Spleen (tissue), 7 donors: ENCODE measurements at regions not wholly inside any gene's neighbourhood (a gene's known extent, or its start where the extent isn't known, plus 50 kb on each side); places are given as distances from the start of the nearest gene placed in this dataset.

Source experiments
- POLR2A ChIP-seq, 3 donors: fragments of 450-650 bp; IDR thresholded peaks; one replicate each; pipeline ENCODE4 v1.5.1; 2017; ENCODE audit warnings: antibody characterized with exemption in 3 of 3, mild to moderate bottlenecking in 1 of 3
- TF ChIP-seq, protein P1 (sequence below), 11 experiments: fragments of 200-600 bp in 7 of 11; fragments of 450-650 bp in 4 of 11; sonication (generic) in 4 of 11; IDR thresholded peaks in 8 of 11; conservative IDR thresholded peaks in 3 of 11; 1 replicate in 7 of 11; 2 replicates in 4 of 11; pipeline versions ENCODE4 v1.4.0 to v1.8.0; 2016 to 2021; ENCODE audit warnings: antibody characterized with exemption in 11 of 11, inconsistent platforms in 4 of 11, mild to moderate bottlenecking in 1 of 11
- donor health status: DM: no; HTN: no; CAD: no; lungs with moderate emphysema.
- donor health status: DM: no; HTN: no; CAD: no.
- donor health status: DM: no; HTN: no; CAD: no.

DNA sequence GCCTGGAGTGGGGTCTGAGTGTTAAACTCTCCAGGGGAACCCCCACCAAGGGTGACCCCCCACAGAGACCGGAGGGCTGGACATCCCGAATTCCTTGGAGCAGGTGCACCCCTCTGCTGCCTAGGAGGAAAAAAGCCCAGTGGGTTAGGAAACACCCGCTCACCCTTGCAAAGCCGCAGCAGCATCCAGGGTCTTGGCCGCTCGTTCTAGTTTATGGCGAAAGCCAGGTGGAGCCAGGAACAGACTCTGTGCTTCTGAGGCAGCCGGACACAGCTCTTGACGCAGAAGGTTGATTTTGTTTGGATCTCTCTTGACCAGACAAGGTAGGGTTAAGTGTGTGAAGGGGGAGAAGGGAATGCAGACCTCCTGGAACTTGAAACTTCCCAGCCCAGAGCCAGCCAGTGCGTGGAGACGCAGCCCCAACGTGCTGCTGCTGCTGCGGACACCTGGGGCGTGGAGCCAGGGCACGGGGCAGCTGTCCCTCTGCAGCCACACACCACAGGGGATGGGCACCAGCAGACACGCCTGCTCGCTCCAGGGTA lies 154.5 kb downstream of the LAT start:
- TF ChIP-seq, protein P1, sequence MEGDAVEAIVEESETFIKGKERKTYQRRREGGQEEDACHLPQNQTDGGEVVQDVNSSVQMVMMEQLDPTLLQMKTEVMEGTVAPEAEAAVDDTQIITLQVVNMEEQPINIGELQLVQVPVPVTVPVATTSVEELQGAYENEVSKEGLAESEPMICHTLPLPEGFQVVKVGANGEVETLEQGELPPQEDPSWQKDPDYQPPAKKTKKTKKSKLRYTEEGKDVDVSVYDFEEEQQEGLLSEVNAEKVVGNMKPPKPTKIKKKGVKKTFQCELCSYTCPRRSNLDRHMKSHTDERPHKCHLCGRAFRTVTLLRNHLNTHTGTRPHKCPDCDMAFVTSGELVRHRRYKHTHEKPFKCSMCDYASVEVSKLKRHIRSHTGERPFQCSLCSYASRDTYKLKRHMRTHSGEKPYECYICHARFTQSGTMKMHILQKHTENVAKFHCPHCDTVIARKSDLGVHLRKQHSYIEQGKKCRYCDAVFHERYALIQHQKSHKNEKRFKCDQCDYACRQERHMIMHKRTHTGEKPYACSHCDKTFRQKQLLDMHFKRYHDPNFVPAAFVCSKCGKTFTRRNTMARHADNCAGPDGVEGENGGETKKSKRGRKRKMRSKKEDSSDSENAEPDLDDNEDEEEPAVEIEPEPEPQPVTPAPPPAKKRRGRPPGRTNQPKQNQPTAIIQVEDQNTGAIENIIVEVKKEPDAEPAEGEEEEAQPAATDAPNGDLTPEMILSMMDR (IDR thresholded peaks at IDR 0.05 in 8 of 11, conservative IDR thresholded peaks at IDR 0.05 in 3 of 11), result no peak
- no peak for TF ChIP-seq POLR2A (IDR thresholded peaks at IDR 0.05)
